HTR-8/SVneo (cell line): ENCODE measurements at regions not wholly inside any gene's neighbourhood (a gene's known extent, or its start where the extent isn't known, plus 50 kb on each side); places are given as distances from the start of the nearest gene placed in this dataset.

Experiments used
- DNase-seq: peaks from one replicate; pipeline ENCODE4 v3.0.0; 2011; ENCODE audit warnings: low spot score, mixed read lengths; ENCODE audit not compliant: insufficient read length
- FAIRE-seq: peaks from 2 replicates; lab custom pipeline; 2011; peaks lifted over from hg19 to GRCh38; lab: Jason Lieb, UNC

DNA sequence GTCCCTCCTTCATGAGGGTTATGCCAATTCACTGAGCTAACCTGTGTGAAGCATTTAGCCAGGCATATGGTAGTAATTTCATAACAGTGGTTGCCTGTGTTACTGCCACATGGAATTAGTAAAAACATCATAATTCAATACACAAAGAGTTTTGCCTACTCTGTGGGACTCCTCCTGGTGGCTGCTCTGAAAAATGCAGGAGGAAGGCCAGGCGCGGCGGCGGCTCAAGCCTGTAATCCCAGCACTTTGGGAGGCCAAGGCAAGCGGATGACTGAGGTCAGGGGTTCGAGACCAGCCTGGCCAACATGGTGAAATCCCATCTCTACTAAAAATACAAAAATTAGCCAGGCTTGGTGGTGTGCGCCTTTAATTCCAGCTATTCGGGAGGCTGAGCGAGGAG is 547.3 kb downstream of the CDK5RAP2 start:
- DNase-seq (no peak), FAIRE-seq (no peak)

- FAIRE-seq: no peak
- no peak for DNase-seq
Observed at GRCh38 chr9:120030847-120031246, 549.1 kb downstream of the CDK5RAP2 start.

DNA sequence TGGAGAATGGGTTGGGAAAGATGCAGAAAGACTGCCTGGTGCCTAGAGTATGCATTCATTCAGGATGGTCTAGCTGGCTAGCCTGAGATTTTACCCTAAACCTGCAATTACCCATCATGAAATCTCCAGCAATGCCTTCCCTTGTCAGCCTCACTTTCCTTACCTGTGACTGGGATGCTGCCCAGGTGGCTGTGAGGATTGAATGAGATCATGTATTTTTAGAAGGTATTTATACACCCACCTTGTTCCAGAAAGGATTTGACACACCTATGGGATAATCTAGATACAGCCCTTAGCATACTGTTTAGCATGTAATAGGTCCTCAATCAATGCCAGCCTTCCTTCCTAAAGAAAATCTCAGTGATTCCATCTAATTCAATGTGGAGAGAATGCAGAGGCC is 561.4 kb downstream of the CDK5RAP2 start:
- no peak for DNase-seq
- no peak for FAIRE-seq

DNA sequence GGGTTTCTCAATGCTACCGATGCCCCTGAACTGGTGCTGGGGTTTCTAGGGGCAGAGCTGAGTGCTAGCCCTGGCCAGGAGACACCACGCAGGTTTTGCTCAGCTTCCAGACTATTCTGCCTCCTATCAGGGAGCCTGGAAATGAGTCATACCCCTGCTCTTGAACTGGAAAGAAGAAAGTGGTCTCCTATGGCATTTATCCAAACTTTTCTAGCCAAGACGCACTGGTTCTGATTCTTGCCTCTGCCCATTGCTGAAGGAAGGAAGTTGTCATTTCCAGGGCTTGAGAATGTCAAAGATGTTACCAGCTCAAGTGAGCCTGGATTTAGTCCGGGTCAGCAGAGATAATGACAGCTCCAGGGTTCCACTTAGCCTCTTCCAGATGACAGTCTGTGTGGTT is 561.9 kb downstream of the CDK5RAP2 start:
- DNase-seq: no peak

DNA sequence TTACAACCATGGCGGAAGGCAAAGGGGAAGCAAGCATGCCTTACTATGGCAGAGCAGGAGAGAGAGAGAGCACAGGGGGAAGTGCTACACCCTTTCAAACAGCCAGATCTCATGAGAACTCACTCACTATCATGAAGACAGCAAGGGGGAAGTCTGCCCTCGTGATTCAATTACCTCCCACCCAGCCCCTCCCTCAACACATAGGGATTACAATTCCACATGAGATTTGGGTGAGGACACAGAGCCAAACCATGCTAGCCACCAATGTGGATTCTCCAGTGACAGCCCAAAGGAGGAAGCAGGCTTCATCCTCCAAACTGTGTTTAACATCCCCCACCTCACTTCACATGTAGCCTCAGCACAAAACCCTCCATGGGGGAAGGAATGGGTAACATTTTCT is 563.7 kb downstream of the CDK5RAP2 start:
- DNase-seq (no peak), FAIRE-seq (no peak)

More for the DNA sequence above, 561.9 kb downstream of the CDK5RAP2 start:
- FAIRE-seq: no peak

- FAIRE-seq: no peak
- DNase-seq: no peak
Observed at GRCh38 chr9:120014796-120015195, 565.2 kb downstream of the CDK5RAP2 start.

- DNase-seq (no peak), FAIRE-seq (no peak)
Observed at GRCh38 chr9:120009856-120010255, 570.1 kb downstream of the CDK5RAP2 start.

- FAIRE-seq (no peak), DNase-seq (no peak)
Observed at GRCh38 chr9:120001536-120001935, 578.4 kb downstream of the CDK5RAP2 start.

- no peak for FAIRE-seq
- DNase-seq: no peak
Observed at GRCh38 chr9:119998614-119999013, 581.4 kb downstream of the CDK5RAP2 start.

- FAIRE-seq: no peak
- DNase-seq: no peak
Observed at GRCh38 chr9:119991797-119992196, 588.2 kb downstream of the CDK5RAP2 start.

DNA sequence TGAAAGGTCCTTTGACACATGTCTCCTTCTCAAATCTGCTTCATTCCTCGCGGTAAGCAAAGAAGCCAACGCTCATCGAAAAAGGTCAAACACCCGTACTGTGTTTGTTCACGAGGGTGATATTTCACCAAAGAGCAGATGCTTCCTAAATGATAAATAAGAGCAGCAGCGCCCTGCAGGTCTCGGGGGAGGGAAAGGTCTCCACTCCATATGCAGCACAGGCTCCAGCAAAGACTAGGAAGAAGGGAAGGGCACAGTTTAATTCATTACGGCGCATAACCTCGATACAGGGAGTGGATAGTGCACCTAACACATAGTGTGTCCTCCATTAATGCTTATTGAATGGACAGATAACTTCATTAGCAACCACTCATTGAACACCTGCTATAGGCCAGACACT is 593.3 kb downstream of the CDK5RAP2 start:
- FAIRE-seq (no peak), DNase-seq (no peak)

GRCh38 chr9:119986205-119986604 is 593.8 kb downstream of the CDK5RAP2 start:
- FAIRE-seq: no peak
- no peak for DNase-seq

DNA sequence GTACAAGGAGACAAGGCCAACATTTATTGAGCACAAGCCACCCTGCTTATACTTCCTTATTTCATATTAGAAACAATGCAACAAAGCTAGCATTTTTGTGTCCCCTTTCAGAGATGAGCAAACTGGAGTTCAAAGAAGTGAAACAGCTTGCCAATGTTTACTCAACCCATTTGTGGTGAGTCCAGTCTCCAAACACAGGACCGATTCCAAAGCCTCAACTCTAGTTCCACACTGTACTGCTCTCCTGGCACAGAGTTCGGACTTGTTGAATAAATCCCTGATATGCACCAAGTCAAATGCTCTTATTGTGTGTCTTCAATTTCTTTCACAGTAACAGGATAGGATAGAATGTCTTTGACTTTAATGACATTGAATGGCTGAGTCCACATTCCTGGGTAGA is 604.8 kb upstream of the BRINP1 start:
- FAIRE-seq (no peak), DNase-seq (no peak)

DNA sequence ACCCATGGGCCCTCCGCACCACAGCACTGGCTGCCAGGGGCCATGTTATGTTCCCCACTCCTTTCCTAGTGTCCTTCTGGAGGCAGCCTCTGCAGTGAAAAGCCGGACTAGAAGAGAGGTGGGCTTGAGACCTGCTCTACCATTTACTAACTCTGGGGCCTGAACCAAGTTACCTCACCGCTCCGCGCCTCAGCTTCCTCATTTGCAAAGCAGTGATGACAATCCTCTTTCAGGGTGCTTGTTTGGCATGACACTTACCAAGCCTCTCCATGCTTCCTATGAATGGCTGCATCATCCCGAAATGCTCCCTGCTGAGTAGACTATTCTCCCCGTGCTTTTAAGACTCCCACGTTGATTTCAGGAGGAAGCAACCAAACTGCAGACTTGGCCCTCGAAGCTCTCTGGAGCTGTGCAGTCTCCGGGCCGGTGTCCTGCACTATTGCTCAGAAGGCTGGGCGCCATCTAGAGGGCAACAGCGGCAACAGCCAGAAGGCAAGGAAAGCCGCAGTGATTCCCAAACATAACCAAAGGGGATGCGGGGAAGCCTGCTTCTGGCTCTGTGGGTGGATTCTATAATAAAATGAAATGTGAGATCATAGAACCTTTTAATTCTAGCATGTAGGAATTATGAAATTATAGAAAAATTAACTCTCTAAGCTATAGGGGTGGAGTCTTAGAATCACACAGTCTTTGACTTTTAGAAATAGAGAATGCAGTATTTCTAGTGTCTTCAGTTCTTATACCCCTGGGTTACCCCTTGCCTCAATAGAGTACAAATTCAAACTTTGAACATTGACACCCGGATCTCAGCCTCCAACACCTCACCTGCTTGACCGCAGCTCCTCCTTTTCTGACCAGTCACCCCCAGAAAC is 599.8 kb upstream of the BRINP1 start:
- DNase-seq (peak; percentile 60), FAIRE-seq (no peak)

GRCh38 chr9:119967867-119968535 is 598.8 kb upstream of the BRINP1 start:
- DNase-seq (no peak), FAIRE-seq (no peak)

DNA sequence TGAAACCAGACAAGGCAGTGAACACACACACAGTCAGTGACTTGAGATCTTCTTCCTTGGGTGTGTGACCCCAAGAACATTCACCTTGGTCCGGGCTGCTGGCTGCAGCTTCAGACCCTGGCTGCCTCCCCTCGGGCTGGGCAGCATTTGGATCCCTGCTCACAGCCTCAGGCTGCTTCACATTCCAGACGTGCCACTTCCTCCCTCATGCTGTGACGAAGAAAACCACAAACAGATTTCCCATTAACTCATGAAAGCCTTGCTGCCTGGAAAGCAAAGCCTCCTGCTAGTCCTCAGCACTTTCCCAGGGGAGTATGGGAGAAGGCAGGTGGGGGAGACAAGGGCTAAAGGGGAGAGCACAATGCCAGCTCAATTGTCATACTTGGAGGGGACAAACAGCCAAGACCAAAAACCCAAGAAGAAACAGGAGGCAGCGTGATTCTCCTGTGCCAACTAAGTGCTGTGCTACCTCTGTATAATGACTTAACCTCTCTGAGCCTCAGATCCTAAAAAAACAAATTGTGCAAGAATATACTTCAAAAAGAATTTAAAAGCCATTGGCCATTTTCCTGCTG is 594.6 kb upstream of the BRINP1 start:
- FAIRE-seq (no peak), DNase-seq (peak; percentile 65)

DNA sequence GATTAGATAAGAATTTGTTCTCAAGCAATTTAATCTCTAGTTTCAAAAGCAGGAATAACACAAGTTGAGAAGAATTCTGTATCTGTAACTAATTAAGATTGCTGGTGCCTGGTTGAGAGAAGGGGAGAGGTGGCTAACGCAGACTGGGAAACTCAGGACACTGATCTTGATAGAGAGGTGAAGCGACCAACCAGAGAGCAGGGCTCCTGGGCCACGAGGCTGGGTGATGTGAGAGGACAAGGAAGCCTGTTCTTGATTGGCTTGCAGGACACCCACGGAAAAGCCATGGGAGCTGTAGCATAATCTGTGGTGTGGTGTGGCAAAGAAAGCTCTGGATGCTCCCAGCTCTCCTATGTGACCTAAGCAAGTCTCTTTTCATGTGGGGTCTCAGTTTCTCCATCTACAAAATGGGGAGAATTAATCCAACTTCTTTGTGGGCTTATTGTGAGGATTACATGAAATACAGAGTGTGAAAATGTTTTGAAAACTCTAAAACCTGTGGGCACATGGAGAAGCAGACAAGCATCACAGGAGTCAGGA is 594.1 kb upstream of the BRINP1 start:
- FAIRE-seq: no peak
- peak; percentile 6 for DNase-seq

DNA sequence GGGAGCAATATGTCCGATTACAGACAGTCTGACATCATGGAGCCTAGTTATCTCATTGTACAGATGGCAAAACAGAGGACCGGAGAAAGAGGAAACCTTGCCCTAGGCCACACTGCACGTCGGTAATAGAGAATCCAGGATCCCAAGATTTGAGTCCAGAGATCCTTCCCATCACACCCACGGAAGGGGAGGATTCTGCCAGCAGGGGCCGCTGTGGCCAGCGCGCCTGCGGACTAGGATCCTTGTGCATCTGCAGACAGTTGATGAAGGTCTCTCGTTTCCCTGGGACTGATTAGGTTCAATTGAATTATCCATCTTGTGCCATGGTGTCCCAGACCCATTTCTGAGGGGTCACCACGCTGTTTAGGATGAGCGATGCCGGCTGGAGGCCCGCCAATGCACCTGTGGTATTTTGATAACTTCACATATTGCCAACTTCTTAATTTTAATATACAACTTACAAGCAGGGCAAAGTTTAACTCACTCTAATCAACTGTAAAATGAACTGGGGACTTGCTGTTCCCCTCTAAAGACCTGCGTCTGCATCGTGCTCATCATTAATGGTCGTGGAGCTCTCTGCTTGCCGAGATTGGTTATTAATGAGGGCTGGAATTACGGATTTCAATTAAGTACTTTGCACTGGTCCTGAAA is 592.7 kb upstream of the BRINP1 start:
- peak; percentile 4 for FAIRE-seq

GRCh38 chr9:119959846-119960545 is 590.8 kb upstream of the BRINP1 start:
- no peak for FAIRE-seq
- no peak for DNase-seq

More for the DNA sequence above, 592.7 kb upstream of the BRINP1 start:
- DNase-seq: peak; percentile 34

DNA sequence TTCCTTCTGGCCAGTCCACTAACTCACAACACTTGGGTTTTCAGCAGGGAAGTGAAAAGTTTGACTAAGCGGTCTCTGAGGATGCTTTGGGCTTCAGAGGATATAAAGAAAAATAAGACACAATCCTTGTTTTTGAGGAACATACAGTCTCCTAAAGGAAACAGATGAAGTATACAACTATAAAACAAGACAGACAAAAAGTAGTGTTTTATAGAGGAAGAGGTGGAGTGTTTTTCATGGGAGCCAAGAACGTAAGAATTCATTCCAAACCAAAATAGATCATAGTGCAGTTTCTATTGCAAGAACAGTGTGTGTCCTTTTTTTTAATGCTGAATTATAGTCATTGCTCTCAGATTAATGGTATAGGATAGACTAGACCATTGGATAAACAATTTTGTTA is 586.9 kb upstream of the BRINP1 start:
- DNase-seq (no peak), FAIRE-seq (no peak)
